Astrocyte (in vitro differentiated cells and primary cell): ENCODE measurements at regions not wholly inside any gene's neighbourhood (a gene's known extent, or its start where the extent isn't known, plus 50 kb on each side); places are given as distances from the start of the nearest gene placed in this dataset.

ENCODE experiments used
- DNase-seq: peaks from one replicate; pipeline ENCODE4 v3.0.0-alpha.2; 2010; ENCODE audit warnings: low read depth
- FAIRE-seq: peaks from 2 replicates; lab custom pipeline; 2011; peaks lifted over from hg19 to GRCh38; lab: Jason Lieb, UNC
- H2AFZ ChIP-seq: 2 replicates; pipeline ENCODE4 v1.6.0; 2012; ENCODE audit warnings: low read depth, low read length, inconsistent platforms
- H3K27ac ChIP-seq: 2 replicates; pipeline ENCODE4 v1.5.1; 2011; ENCODE audit warnings: low read depth, low read length, inconsistent platforms
- H3K27me3 ChIP-seq: 2 replicates; pipeline ENCODE4 v1.6.0; 2011; ENCODE audit warnings: low read length, inconsistent platforms; ENCODE audit not compliant: insufficient read depth
- H3K36me3 ChIP-seq: 2 replicates; pipeline ENCODE4 v1.5.1; 2011; ENCODE audit warnings: low read length, inconsistent platforms; ENCODE audit not compliant: insufficient read depth
- H3K4me1 ChIP-seq: 2 replicates; pipeline ENCODE4 v1.5.1; 2011; ENCODE audit warnings: low read length, inconsistent platforms; ENCODE audit not compliant: insufficient read depth
- H3K4me2 ChIP-seq: 2 replicates; pipeline ENCODE4 v1.6.0; 2012; ENCODE audit warnings: low read length, inconsistent platforms
- H3K4me3 ChIP-seq: 2 replicates; pipeline ENCODE4 v1.5.1; 2011; ENCODE audit warnings: low read depth, mild to moderate bottlenecking, low read length, inconsistent platforms; ENCODE audit not compliant: insufficient read depth
- H3K79me2 ChIP-seq: 2 replicates; pipeline ENCODE4 v1.6.0; 2012; ENCODE audit warnings: mild to moderate bottlenecking, low read length, inconsistent platforms; ENCODE audit not compliant: insufficient read depth
- H3K9ac ChIP-seq: 2 replicates; pipeline ENCODE4 v1.6.0; 2012; ENCODE audit warnings: mild to moderate bottlenecking, low read length, inconsistent platforms
- H3K9me3 ChIP-seq: 2 replicates; pipeline ENCODE4 v1.5.1; 2012; ENCODE audit warnings: low read depth, mild to moderate bottlenecking, low read length, inconsistent platforms; ENCODE audit not compliant: insufficient read depth
- H4K20me1 ChIP-seq: 2 replicates; pipeline ENCODE4 v1.6.0; 2012; ENCODE audit warnings: low read length, inconsistent platforms; ENCODE audit not compliant: insufficient read depth
- H3K27ac Mint-ChIP-seq: one replicate; pipeline ENCODE4 v1.8.0; 2021; ENCODE audit warnings: mild to moderate bottlenecking, mixed read lengths; ENCODE audit not compliant: unreplicated experiment
- H3K27me3 Mint-ChIP-seq: one replicate; pipeline ENCODE4 v1.8.0; 2021; ENCODE audit warnings: low read depth, mixed read lengths; ENCODE audit not compliant: unreplicated experiment
- H3K36me3 Mint-ChIP-seq: one replicate; pipeline ENCODE4 v1.8.0; 2021; ENCODE audit warnings: low read depth, mixed read lengths; ENCODE audit not compliant: unreplicated experiment
- H3K4me1 Mint-ChIP-seq: one replicate; pipeline ENCODE4 v1.8.0; 2021; ENCODE audit warnings: low read depth, mixed read lengths; ENCODE audit not compliant: unreplicated experiment
- H3K4me3 Mint-ChIP-seq: one replicate; pipeline ENCODE4 v1.8.0; 2021; ENCODE audit warnings: mild to moderate bottlenecking, moderate library complexity, mixed read lengths; ENCODE audit not compliant: unreplicated experiment
- H3K9me3 Mint-ChIP-seq: one replicate; pipeline ENCODE4 v1.8.0; 2021; ENCODE audit warnings: mild to moderate bottlenecking, mixed read lengths; ENCODE audit not compliant: unreplicated experiment
- CTCF ChIP-seq: IDR thresholded peaks from 2 replicates; pipeline ENCODE4 v1.5.1; 2011; ENCODE audit warnings: low read depth, mild to moderate bottlenecking, inconsistent platforms, low read length, moderate library complexity; ENCODE audit not compliant: insufficient read depth
- EZH2 ChIP-seq: IDR thresholded peaks from 2 replicates; pipeline ENCODE4 v1.6.1; 2012; ENCODE audit warnings: mild to moderate bottlenecking, low read length, inconsistent platforms; ENCODE audit not compliant: insufficient read depth

- H3K27ac Mint-ChIP-seq, result no peak overlapping the region
Measured at GRCh38 chr22:19634226-19634975, 79.9 kb upstream of the SEPTIN5 start.

GRCh38 chr22:19635644-19636043, 78.7 kb upstream of the SEPTIN5 start:
- DNase-seq (no peak), FAIRE-seq (no peak)
- Mint-ChIP-seq H3K9me3 (no peaks in the 10 kb centered on the region), H3K4me3 (no peak overlapping the region), H3K27ac (no peak overlapping the region), H3K27me3 (peaks cover 46% of the 10 kb centered on the region), H3K4me1 (no peaks in the 10 kb centered on the region), H3K36me3 (no peaks in the 10 kb centered on the region)
- Histone ChIP-seq H2AFZ (no peak overlapping the region), H3K36me3 (no peaks in the 10 kb centered on the region), H3K27me3 (peaks cover 2% of the 10 kb centered on the region), H4K20me1 (no peaks in the 10 kb centered on the region), H3K4me2 (no peak overlapping the region), H3K9ac (no peak overlapping the region), H3K4me1 (no peaks in the 10 kb centered on the region), H3K9me3 (no peaks in the 10 kb centered on the region), H3K27ac (no peak overlapping the region), H3K79me2 (no peaks in the 10 kb centered on the region), H3K4me3 (no peak overlapping the region)
- TF ChIP-seq EZH2, result no peak
- TF ChIP-seq CTCF, result no peak

More at GRCh38 chr22:19634226-19634975, 79.9 kb upstream of the SEPTIN5 start:
- Histone ChIP-seq H3K4me2 (no peak overlapping the region), H3K79me2 (no peaks in the 10 kb centered on the region), H3K4me1 (no peaks in the 10 kb centered on the region), H4K20me1 (no peaks in the 10 kb centered on the region), H3K9ac (no peak overlapping the region), H3K36me3 (no peaks in the 10 kb centered on the region), H3K4me3 (no peak overlapping the region), H3K27me3 (peaks cover 2% of the 10 kb centered on the region), H2AFZ (no peak overlapping the region), H3K9me3 (no peaks in the 10 kb centered on the region), H3K27ac (no peak overlapping the region)
- H3K4me1 Mint-ChIP-seq, result no peaks in the 10 kb centered on the region
- TF ChIP-seq EZH2 (no peak), CTCF (no peak)
- peaks cover 48% of the 10 kb centered on the region for H3K27me3 Mint-ChIP-seq
- no peak for FAIRE-seq
- no peaks in the 10 kb centered on the region for H3K36me3 Mint-ChIP-seq
- DNase-seq, result no peak
- H3K9me3 Mint-ChIP-seq, result no peaks in the 10 kb centered on the region
- H3K4me3 Mint-ChIP-seq, result no peak overlapping the region
